Bronchial epithelial cell (primary cell): ENCODE measurements at regions not wholly inside any gene's neighbourhood (a gene's known extent, or its start where the extent isn't known, plus 50 kb on each side); places are given as distances from the start of the nearest gene placed in this dataset.

Experiments used
- DNase-seq: peaks from one replicate; pipeline ENCODE4 v3.0.0-alpha.2; 2010; ENCODE audit warnings: low read depth
- FAIRE-seq: peaks from 2 replicates; lab custom pipeline; 2011; peaks lifted over from hg19 to GRCh38; lab: Jason Lieb, UNC
- H3K27me3 ChIP-seq: 2 replicates; pipeline ENCODE4 v1.5.1; 2011; ENCODE audit warnings: low read length; ENCODE audit not compliant: control insufficient read depth, insufficient read depth
- H3K36me3 ChIP-seq: 2 replicates; pipeline ENCODE4 v1.5.1; 2011; ENCODE audit warnings: low read length; ENCODE audit not compliant: control insufficient read depth, insufficient read depth
- H3K4me3 ChIP-seq: 2 replicates; pipeline ENCODE4 v1.5.1; 2011; ENCODE audit warnings: mild to moderate bottlenecking, low read depth, low read length, control low read depth
- CTCF ChIP-seq: IDR thresholded peaks from 2 replicates; pipeline ENCODE4 v1.5.1; 2011; ENCODE audit warnings: mild to moderate bottlenecking, moderate library complexity, low read length, control low read depth, inconsistent platforms; ENCODE audit not compliant: insufficient read depth, severe bottlenecking

- FAIRE-seq, result no peak
- Histone ChIP-seq H3K36me3 (no peaks in the 10 kb centered on the region), H3K27me3 (no peaks in the 10 kb centered on the region), H3K4me3 (no peak overlapping the region)
- DNase-seq, result no peak
- no peak for TF ChIP-seq CTCF
These were observed 309.1 kb downstream of the TUSC7 start for GRCh38 chr3:117018655-117019054.

- Histone ChIP-seq H3K4me3 (no peak overlapping the region), H3K36me3 (no peaks in the 10 kb centered on the region), H3K27me3 (no peaks in the 10 kb centered on the region)
- DNase-seq (peak; percentile 37), FAIRE-seq (no peak)
- TF ChIP-seq CTCF, result peak; percentile 84
These were observed 309.6 kb downstream of the TUSC7 start for GRCh38 chr3:117019082-117019713.

- DNase-seq (no peak), FAIRE-seq (no peak)
- no peak for TF ChIP-seq CTCF
- Histone ChIP-seq H3K4me3 (no peak overlapping the region), H3K27me3 (no peaks in the 10 kb centered on the region), H3K36me3 (no peaks in the 10 kb centered on the region)
These were observed 316.8 kb downstream of the TUSC7 start for GRCh38 chr3:117026401-117026800.

- FAIRE-seq, result no peak
- Histone ChIP-seq H3K27me3 (no peaks in the 10 kb centered on the region), H3K4me3 (no peak overlapping the region), H3K36me3 (no peaks in the 10 kb centered on the region)
- TF ChIP-seq CTCF, result no peak
- no peak for DNase-seq
These were observed 326.2 kb downstream of the TUSC7 start for GRCh38 chr3:117035745-117036144.

- Histone ChIP-seq H3K27me3 (no peaks in the 10 kb centered on the region), H3K36me3 (no peaks in the 10 kb centered on the region), H3K4me3 (no peak overlapping the region)
- DNase-seq (no peak), FAIRE-seq (no peak)
- no peak for TF ChIP-seq CTCF
These were observed 326.8 kb downstream of the TUSC7 start for GRCh38 chr3:117036259-117036799.

GRCh38 chr3:117045143-117045542 is 335.6 kb downstream of the TUSC7 start:
- no peak overlapping the region for H3K4me3 ChIP-seq
- no peaks in the 10 kb centered on the region for H3K27me3 ChIP-seq
- FAIRE-seq (no peak), DNase-seq (peak; percentile 11)
- H3K36me3 ChIP-seq, result no peaks in the 10 kb centered on the region
- no peak for TF ChIP-seq CTCF
